NCI-H2081 (cell line): ENCODE measurements at regions not wholly inside any gene's neighbourhood (a gene's known extent, or its start where the extent isn't known, plus 50 kb on each side); places are given as distances from the start of the nearest gene placed in this dataset.

Experiments
- DNase-seq, 2 experiments: peaks; one replicate each; lab custom pipeline; 2025; lab: John Stamatoyannopoulos, UW

DNA sequence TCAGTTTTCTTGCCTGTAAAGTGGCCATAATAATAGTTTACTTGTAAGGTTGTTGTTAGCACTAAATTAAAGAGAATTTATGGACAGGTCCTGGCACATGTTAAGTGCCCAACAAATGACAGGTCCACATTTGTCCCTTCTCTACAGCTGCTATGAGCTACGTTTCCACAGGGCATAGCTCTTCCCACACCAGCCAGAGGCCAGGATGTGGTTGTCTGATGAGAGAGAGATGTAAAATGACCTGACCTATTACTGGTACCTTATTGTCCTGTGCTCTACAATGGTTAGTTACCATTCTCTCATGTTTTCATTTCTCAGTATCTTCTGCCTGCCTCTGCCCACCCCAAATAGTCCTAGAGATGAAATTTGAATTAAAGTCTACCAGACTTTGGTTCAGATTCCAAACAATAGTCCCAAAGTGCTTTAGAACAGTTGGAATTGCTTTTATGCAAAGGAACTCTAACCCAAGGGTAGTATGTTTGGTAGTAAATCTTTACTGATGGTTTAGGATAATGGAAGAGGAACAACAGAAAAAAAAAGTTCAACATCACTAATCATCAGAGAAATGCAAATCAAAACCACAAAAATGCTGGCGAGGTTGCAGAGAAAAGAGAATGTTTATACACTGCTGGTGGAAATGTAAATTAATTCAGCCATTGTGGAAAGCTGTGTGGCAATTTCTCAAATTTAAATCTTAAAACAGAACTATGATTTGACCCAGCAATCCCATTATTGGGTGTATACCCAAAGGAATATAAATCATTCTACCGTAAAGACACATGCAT lies 57.1 kb upstream of the ANKFN1 start:
- DNase-seq: no peak

DNA sequence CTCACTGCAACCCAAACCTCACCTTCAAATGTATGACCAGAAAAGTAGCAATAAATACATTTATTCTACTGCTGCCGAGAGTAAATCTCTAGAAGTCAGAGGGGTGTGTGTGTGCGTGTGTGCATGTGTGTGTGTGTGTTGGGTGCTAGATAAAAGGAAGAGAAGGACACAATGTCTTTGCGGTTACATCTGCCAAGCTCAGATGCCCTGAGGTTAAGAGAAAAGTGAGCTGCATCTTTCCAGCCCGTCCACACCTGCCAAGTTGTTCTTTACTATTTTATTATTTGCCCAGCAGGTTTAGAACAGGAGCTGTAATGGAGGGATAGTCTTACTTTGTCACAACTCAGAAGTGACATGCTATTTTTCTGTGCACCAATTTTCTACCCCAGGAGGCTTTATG lies 54.5 kb upstream of the ANKFN1 start:
- no peak for DNase-seq

DNA sequence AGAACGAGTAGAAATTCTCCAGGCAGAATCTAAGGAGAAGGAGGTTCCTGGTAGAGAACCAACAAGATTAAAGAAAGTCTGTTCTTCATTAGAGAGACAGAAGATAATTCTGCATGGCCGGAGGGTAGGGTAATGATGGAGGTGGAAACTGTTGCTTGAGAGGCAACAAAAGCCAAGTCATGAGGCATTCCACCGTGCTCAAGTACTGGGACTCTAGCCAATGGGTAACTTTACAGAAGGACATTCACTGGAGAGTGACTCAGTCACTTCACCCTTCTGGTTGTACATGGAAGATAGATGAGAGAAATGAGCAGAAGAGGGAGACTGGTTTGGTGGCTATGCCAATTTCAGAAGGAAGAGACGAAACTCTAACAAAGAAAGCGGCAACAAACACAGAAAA lies 53.6 kb upstream of the ANKFN1 start:
- no peak for DNase-seq
